Fibroblast of mammary gland (primary cell): ENCODE measurements at regions not wholly inside any gene's neighbourhood (a gene's known extent, or its start where the extent isn't known, plus 50 kb on each side); places are given as distances from the start of the nearest gene placed in this dataset.
"Not testable (repeated sequence)": the region's sequence is repeated elsewhere in the genome, so short reads cannot be mapped to it uniquely, and the experiment has no call there.

Experiments
- DNase-seq: peaks from one replicate; pipeline ENCODE4 v3.0.0-alpha.2; 2010; ENCODE audit warnings: low read depth
- H3K4me3 ChIP-seq: 2 replicates; pipeline ENCODE4 v1.5.1; 2011; ENCODE audit warnings: low read depth, mild to moderate bottlenecking, low read length, moderate library complexity; ENCODE audit not compliant: control insufficient read depth
- CTCF ChIP-seq: conservative IDR thresholded peaks from 2 replicates; pipeline ENCODE4 v1.5.1; 2011; ENCODE audit warnings: low read depth, low read length, inconsistent platforms; ENCODE audit not compliant: control insufficient read depth, insufficient read depth

GRCh38 chr6:51137777-51138176 lies 319.1 kb downstream of the TFAP2B start:
- TF ChIP-seq CTCF: no peak
- DNase-seq: no peak
- H3K4me3 ChIP-seq: no peak overlapping the region

- no peak for TF ChIP-seq CTCF
- DNase-seq: no peak
These were observed 321.3 kb downstream of the TFAP2B start for GRCh38 chr6:51139950-51140385.

GRCh38 chr6:51141080-51141479 lies 322.4 kb downstream of the TFAP2B start:
- TF ChIP-seq CTCF: no peak
- no peak for DNase-seq
- H3K4me3 ChIP-seq: no peak overlapping the region

More at GRCh38 chr6:51139950-51140385, 321.3 kb downstream of the TFAP2B start:
- no peak overlapping the region for H3K4me3 ChIP-seq

GRCh38 chr6:51147756-51148155 lies 329.1 kb downstream of the TFAP2B start:
- no peak for TF ChIP-seq CTCF
- no peak overlapping the region for H3K4me3 ChIP-seq
- DNase-seq: no peak

- H3K4me3 ChIP-seq: no peak overlapping the region
- no peak for DNase-seq
- no peak for TF ChIP-seq CTCF
These were observed 333.9 kb downstream of the TFAP2B start for GRCh38 chr6:51152594-51152993.

- DNase-seq: no peak
- TF ChIP-seq CTCF: no peak
- no peak overlapping the region for H3K4me3 ChIP-seq
These were observed 334.4 kb downstream of the TFAP2B start for GRCh38 chr6:51153109-51153508.

- not testable (repeated sequence) for DNase-seq
These were observed 336.3 kb downstream of the TFAP2B start for GRCh38 chr6:51154925-51155324.

GRCh38 chr6:51159260-51159659 lies 340.6 kb downstream of the TFAP2B start:
- H3K4me3 ChIP-seq, DNase-seq: not testable (repeated sequence)

More at GRCh38 chr6:51154925-51155324, 336.3 kb downstream of the TFAP2B start:
- not testable (repeated sequence) for H3K4me3 ChIP-seq
